GM21717 (cell line): ENCODE measurements at regions not wholly inside any gene's neighbourhood (a gene's known extent, or its start where the extent isn't known, plus 50 kb on each side); places are given as distances from the start of the nearest gene placed in this dataset.
"Not testable (repeated sequence)": the region's sequence is repeated elsewhere in the genome, so short reads cannot be mapped to it uniquely, and the experiment has no call there.

Experiments
- ATAC-seq: cut with Tn5 transposase; IDR thresholded peaks from one replicate; pipeline ENCODE4 v1.9.1; 2021; ENCODE audit warnings: mild to moderate bottlenecking, moderate library complexity; ENCODE audit not compliant: unreplicated experiment

DNA sequence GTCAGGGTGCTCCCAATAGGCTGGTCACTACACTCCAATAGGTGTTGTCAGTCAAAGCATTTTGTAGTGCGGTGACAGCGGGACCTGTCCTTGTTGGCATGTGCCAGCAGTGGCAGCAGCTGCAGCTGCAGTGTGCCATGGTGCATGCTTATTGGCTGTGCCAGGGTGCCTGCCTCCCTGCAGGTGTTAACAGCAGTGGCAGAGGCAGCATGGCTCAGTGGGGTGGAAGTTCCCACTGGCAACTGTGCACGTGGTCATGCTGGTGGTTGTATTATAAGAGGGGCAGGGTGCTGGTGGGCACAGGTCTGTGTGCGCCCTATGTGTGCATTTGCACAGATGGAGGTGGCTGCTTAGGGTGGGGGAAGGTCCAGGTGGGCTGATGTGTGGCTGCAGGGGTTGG lies 133.7 kb upstream of the EDIL3 start:
- ATAC-seq = no peak

DNA sequence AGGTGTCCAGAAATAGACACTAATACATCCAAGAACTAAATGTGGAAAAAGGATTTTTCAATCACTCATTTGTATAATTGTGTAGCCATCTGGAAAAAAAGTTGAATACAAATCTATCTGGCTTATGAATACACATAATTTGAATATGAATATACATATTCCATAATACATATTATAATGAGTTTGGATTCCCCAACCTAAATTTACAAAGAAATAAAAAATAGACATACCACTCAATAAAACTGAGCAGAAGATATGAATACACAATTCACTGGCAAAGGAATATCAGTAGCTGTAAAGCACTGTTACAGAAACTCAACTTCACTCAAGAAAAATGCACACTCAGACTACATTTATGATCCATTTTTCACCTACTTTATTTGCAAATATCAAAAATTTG lies 121.9 kb upstream of the EDIL3 start:
- no peak for ATAC-seq

DNA sequence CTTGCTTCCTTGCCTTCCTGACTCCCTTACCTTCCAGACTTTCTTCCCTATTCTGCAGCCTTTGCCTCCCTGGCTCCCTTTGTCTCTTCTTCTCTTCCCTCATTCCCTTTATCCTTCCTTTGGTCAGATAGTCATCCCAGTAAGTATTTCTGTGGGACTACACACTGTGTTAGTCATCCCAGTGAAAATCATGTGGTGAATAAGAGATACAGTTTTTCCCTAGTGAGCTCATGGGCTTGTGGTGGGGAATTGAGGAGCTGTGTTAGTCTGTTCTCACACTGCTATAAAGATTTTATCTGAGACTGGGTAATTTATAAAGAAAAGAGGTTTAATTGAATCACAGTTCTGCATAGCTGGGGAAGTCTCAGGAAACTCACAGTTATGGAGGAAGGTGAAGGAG lies 109.8 kb upstream of the EDIL3 start:
- no peak for ATAC-seq

DNA sequence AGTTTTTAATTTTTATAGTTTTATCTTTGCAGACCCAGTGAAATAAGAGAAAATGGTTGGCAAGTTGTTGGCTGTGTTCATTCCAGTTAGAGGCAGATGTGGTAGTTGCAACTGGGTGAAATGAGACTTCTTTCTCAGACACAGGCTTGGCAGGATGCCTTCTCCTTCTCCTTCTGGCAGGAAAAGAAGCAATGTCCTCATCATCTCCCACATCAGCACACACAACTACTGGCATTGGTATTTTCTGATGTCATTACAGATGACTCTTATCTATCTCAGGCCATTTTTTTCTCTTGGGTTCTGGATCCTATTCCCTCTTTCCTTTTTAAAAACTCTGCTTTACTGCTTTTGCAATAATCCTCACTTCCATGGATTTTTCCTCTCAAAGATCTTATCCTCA lies 103.3 kb upstream of the EDIL3 start:
- no peak for ATAC-seq

DNA sequence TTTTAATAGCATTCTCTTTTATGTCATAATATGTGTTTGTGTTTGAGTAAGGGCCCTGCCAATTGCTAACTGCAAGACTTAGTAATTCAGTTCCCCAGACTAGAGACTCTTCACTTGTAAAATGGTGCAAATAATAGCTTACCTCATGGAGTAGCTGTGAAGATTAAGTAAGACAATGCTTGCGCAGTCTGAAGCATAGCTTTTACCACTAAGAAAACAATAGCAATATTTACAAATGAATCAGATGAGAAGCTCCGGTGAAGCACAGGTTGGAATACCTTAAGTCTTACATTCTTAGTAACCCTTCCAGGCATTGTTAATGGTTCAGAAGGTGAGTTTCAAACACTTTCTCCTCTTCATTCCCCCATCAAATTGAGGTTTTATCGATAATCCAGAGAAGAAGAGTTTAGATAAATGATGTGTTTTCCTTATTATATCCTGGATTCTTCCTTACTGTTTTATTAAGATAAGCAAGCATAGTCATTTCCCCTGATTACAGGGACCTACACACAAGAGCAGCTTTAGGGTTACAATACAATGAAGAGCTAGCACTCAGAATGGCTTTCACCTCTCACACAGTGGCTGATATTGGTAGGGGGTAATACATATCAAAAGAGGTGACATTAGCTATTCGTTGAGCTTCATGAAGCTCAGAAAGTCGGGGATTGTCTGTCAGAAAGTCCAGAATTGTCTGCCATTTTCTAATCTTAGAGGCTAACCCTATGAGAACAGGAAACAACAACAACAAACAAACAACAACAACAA lies 96.4 kb upstream of the EDIL3 start:
- no peak for ATAC-seq

DNA sequence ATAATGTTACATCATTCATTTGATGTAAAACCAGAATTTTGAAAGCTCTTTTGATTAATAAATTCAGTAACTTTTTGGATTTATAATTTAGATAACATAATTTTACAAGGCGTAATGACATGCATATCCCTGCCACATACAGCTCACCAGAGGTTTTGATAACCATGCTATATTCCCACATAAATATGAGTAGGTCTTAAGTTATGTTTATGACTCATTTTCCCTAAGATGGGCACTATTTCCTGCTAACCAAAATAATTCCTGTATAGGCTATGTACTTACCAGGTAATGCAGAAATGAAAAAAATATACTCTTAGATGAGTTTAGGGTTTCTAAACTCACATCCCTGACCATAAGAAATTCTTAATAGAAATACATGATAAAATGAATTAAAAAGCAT lies 93.9 kb upstream of the EDIL3 start:
- no peak for ATAC-seq

DNA sequence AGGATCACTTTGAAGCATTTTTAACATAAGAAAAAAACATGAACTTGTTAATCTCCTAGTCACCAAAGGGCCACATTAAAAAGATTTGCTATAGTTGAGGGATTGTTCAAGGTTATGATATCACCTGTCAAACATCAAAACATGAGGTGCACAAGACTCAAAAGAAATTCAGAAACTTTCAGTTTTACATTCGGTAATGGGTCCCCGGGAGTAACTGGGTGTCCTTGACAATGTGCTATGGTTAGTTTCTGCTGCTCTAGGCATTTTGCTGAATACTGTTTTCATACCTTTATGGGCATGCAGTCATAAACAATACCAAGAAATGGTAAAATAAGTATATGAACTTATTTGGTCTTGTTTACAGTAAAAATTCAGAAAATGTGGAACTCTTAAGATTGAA lies 92.8 kb upstream of the EDIL3 start:
- ATAC-seq = no peak

DNA sequence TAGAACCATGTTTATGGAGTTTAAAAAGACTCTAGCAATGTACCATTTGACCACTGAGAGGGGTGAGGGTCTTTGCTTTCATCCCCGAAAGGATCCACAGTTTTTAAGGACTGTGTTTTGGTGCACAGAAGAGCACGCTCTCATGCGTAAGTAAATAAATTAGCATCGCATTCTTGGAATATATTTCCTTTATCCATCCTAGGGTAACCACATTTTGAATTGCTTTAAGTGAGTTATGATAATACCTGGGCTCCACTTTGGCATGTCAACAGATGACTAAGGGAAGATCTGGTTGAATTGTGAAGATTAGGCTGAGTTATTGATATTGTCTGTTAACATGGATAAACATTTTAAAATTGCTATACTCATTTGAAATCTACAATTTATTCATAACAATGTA lies 89.4 kb upstream of the EDIL3 start:
- ATAC-seq = no peak

DNA sequence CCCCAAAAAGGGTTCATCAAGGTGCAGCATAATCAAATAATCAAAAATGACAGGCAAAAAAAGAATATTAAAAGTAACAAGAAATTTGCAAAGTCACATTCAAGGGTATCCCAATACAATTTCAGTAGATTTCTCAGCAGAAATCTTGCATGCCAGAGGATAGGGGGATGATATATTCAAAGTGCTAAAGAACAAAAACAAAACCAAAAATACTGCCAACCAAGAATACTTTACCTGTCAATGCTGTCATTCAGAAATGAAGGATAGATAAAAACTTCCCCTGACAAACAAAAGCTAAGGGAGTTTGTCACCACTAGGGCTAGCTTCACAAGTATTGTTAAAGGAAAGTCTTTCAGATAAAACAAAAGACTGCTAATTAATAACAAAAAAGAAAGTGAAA lies 68.7 kb upstream of the EDIL3 start:
- ATAC-seq = no peak

DNA sequence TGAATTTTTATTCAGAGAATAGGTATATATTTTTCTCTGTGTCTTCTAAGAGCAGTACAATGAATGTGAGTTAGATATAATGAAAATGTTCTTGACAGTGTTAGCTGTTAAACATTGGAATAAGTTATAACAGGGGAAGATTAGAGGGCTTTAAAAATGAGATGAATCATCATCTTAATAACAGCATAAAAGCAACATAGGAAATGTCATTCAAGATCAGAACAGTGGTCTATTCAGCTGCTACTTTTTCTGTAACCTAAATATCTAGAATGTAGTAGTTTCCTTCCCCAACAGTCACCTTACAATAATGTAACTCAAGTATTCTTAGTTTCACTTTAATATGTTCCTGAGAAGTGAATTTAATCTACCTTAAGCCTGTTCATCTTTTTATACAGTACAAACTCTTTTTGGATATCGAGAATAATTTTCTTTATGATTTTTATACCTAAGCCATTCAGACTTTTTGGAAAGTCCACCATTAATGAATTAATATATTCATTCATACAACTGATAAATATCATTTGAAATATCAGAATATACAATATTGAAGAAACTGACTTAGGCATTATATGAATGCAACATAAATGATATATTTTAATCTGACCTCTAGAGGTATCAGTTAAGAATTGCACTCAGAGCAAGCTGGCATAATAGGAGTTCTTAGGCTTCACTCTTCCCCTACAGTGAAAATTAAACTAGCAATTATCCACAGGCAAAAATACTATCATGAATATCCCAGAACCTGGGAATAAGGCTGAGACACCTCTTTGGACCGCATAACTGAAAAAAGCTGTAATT lies 66.1 kb upstream of the EDIL3 start:
- ATAC-seq = no peak

DNA sequence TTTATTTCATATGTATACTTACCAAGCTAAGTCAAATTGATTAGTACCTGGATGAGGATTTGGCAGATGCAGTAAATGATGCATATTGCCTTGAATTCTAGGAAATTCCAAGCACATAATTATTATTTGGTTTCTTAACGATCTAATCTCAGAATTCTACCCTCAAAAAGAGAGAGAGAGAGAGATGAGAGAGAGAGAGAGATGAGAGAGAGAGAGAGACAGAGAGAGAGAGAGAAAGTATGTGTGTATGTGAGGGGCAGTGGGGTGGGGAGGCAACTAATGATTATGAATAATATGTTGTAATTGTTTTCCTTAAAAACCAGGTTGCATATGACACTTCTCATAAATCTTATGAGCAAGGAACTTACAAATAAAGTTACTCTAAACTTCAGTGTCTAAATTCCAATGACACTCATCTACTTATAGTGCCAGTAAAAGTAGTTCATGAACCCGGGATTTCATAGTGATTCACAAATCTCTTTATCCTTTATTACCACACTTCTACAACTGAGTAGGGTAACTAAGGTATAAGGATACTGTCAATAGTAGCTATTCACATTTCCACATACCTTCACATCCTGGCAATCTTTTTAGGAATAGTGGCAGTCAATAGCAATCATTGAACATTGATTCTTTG lies 60.5 kb upstream of the EDIL3 start:
- no peak for ATAC-seq

DNA sequence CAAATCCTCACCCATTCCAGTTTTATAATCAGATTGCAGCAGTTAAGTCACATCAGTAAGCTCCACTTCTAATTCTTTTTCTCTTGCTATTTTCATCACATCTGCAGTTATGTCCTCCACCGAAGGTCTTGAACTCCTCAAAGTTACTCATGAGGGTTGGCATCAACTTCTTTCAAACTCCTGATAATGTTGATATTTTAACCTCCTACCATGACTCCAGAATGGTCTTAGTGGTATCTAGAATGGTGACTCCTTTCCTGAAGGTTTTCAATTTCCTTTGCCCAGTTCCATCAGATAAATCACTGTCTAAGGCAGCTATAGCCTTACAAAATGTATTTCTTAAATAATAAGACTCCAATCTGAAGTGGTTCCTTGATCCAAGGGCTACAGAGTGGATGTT lies 53.8 kb upstream of the EDIL3 start:
- ATAC-seq = no peak

DNA sequence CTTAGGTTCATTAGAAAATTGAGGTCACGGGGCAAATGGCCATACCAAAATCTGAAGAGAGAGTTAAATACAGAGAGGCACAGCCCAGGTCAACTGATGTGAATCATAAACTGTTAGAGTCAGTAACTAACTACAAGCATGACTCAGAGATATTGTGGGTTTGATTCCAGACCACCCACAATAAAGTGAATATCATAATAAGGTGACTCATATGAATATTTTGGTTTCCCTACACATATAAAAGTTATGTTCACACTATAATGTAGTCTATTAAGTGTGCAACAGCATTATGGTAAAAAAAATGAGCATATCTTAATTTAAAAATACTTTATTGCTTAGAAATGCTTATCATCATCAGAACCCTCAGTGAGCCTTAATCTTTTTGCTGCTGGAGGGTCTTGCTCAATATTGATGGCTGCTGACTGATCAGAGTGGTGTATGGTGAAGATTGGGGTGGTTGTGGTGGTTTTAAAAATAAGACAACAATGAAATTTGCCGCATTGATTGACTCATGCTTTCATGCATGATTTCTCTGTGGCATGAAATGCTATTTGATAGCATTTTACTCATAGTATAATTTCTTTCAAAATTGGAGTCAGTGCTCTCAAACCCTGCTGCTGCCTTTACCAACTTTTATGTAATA lies 53.1 kb upstream of the EDIL3 start:
- no peak for ATAC-seq

DNA sequence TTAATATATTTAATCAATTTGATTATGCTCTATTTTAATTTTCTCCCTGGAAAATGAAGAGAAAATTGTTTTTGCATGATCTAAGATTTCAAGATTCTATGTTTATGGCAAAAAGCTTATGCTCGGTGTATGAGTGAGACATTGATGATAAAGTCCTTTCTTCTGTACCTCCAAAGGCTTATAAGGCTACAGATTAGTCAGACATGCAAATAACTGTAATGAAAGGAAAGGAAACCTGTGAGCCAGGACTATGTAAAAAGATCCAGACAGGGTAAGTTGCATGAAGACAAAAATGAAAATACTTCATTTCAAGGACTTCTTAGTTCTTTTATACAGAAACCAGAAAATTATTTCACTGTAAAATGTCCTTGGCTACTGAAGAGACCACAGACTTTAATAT lies 52.2 kb upstream of the EDIL3 start:
- ATAC-seq = no peak

DNA sequence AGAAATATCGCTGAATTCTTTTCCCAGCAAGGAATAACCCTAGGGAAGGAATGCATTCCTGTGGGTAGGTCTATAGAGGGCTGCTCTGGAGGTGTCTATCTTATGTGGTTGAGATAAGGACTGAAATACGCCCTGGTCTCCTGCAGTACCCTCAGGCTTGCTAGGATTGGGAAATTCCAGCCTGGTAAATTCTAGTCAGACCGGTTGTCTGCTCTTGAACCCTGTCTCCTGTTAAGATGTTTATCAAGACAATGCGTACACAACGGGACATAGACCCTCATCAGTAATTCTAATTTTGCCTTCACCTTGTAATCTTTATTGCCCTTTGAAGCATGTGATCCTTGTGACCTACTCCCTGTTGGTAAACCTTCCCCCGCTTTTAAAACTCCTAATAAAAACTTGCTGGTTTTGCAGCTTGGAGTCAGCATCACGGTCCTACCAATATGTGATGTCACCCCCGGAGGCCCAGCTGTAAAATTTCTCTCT lies 51.2 kb upstream of the EDIL3 start:
- ATAC-seq = not testable (repeated sequence)
